Neutrophil (primary cell): ENCODE measurements at regions not wholly inside any gene's neighbourhood (a gene's known extent, or its start where the extent isn't known, plus 50 kb on each side); places are given as distances from the start of the nearest gene placed in this dataset.

Experiments
- H3K27ac ChIP-seq: fragments of 200-600 bp; sonication (generic); 2 replicates; pipeline ENCODE4 v1.5.1; 2016; ENCODE audit warnings: mild to moderate bottlenecking, moderate library complexity
- H3K27me3 ChIP-seq: fragments of 200-600 bp; sonication (generic); 2 replicates; pipeline ENCODE4 v1.6.0; 2016; ENCODE audit warnings: mild to moderate bottlenecking
- H3K36me3 ChIP-seq: fragments of 200-600 bp; sonication (generic); 2 replicates; pipeline ENCODE4 v1.5.1; 2017
- H3K4me1 ChIP-seq, 2 experiments: fragments of 200-600 bp in 1 of 2; sonication (generic) in 1 of 2; 1 replicate in 1 of 2; 2 replicates in 1 of 2; pipeline versions ENCODE4 v1.5.1 to v1.6.1; 2013 to 2016; ENCODE audit warnings: low read depth in 1 of 2, low read length in 1 of 2, mild to moderate bottlenecking in 1 of 2, moderate library complexity in 1 of 2; ENCODE audit not compliant: control insufficient read depth in 1 of 2, insufficient read depth in 1 of 2
- H3K4me3 ChIP-seq, 2 experiments: fragments of 200-600 bp in 1 of 2; sonication (generic) in 1 of 2; 1 replicate in 1 of 2; 2 replicates in 1 of 2; pipeline ENCODE4 v1.5.1; 2013 to 2016; ENCODE audit warnings: low read depth in 1 of 2, low read length in 1 of 2, mild to moderate bottlenecking in 1 of 2, moderate library complexity in 1 of 2
- H3K9me3 ChIP-seq: fragments of 200-600 bp; sonication (generic); 2 replicates; pipeline ENCODE4 v1.5.1; 2016
- TF ChIP-seq, protein P1 (sequence below): fragments of 200-600 bp; sonication (generic); IDR thresholded peaks from 2 replicates; pipeline ENCODE4 v1.5.1; 2016; ENCODE audit warnings: antibody characterized with exemption

DNA sequence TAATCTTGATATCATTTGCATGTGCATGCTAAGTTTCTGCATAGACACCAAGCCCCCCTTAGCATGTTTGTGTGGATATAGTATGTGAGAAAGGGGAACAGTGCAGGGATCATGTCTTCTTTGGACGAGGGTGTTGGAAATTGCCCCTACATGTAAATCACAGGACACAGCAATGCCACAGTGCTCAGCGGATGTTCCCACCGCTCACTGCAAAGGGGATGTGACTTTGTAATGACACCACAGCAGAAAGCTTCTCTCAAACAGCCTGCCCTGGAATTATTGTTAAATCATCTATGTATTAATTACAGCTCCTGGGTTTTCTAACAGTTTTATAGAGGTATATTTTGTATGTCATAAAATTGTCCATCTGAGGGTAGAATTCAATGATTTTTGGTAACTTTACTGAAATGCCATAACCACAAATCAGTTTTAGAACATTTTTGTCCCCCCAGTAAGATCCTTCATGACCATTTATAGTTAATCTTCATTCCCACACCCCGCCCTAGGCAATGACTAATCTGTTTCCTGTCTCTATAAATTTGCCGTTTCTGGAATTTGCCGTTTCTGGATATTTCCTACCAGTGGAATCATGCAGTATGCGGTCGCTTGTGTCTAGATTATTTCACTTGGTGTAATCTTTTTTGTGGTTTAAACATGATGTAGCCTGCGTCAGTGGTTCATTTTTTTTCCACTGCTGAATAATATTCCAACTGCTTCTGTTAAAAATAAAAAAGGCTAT lies 648.5 kb upstream of the WWC1 start:
- Histone ChIP-seq H3K27ac (no peak overlapping the region), H3K4me1 (no peaks in the 10 kb centered on the region), H3K4me3 (no peak overlapping the region), H3K9me3 (no peaks in the 10 kb centered on the region), H3K36me3 (no peaks in the 10 kb centered on the region), H3K27me3 (no peaks in the 10 kb centered on the region)
- TF ChIP-seq, protein P1, sequence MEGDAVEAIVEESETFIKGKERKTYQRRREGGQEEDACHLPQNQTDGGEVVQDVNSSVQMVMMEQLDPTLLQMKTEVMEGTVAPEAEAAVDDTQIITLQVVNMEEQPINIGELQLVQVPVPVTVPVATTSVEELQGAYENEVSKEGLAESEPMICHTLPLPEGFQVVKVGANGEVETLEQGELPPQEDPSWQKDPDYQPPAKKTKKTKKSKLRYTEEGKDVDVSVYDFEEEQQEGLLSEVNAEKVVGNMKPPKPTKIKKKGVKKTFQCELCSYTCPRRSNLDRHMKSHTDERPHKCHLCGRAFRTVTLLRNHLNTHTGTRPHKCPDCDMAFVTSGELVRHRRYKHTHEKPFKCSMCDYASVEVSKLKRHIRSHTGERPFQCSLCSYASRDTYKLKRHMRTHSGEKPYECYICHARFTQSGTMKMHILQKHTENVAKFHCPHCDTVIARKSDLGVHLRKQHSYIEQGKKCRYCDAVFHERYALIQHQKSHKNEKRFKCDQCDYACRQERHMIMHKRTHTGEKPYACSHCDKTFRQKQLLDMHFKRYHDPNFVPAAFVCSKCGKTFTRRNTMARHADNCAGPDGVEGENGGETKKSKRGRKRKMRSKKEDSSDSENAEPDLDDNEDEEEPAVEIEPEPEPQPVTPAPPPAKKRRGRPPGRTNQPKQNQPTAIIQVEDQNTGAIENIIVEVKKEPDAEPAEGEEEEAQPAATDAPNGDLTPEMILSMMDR = no peak

DNA sequence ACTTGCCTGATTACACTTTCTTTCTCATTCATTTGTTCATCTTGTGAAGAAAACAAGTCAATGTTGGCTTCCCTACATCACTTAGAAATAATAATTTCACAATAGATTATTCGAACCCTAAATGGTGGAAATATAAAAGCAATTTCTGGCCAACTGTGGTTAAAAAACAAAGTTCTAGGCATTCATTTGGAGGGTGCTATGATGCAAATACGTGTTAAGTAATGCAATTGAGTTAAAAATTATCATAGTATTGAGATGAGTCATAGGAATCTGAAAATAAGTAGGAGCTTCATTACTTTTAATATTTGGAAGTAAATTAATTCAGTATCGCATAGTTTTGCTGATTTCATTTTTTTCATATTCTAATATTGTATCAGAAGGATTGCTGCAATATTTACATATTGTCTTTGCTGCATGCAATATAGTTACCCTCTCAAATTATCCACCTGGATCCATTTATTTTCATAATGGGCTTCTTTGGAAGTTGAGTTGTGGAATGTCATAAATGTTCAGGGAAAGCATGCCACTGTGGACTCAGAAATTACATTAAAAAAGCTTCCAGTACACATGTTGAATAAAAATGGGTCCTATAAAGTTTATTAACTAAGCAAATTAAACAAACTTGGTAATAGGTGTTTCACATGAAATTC lies 647.7 kb upstream of the WWC1 start:
- H3K27ac ChIP-seq = no peak overlapping the region
- no peaks in the 10 kb centered on the region for H3K9me3 ChIP-seq
- H3K36me3 ChIP-seq = no peaks in the 10 kb centered on the region
- H3K4me1 ChIP-seq = no peaks in the 10 kb centered on the region
- H3K27me3 ChIP-seq = no peaks in the 10 kb centered on the region
- TF ChIP-seq, protein P1 = no peak
- no peak overlapping the region for H3K4me3 ChIP-seq

DNA sequence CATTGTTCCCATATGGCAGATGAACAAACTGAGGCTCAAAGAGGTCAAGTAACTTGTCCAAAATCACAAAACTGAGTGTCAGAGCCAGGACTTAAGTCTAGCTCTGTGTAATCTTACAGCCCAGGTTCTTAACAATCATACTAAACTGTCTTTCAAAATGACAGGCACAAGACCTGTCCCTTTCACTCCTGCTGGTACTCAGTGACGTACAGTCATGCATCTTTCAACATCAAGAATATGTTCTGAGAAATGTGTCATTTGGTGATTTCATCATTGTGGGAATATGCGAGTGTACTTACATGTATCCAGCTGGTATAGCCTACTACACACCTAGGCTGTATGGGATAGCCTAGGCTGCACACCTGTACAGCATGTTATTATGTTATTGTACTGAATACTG lies 646.8 kb upstream of the WWC1 start:
- TF ChIP-seq, protein P1 = no peak
- no peaks in the 10 kb centered on the region for H3K9me3 ChIP-seq
- H3K27ac ChIP-seq = no peak overlapping the region
- H3K4me1 ChIP-seq = no peaks in the 10 kb centered on the region
- H3K4me3 ChIP-seq = no peak overlapping the region
- H3K36me3 ChIP-seq = no peaks in the 10 kb centered on the region
- H3K27me3 ChIP-seq = no peaks in the 10 kb centered on the region

DNA sequence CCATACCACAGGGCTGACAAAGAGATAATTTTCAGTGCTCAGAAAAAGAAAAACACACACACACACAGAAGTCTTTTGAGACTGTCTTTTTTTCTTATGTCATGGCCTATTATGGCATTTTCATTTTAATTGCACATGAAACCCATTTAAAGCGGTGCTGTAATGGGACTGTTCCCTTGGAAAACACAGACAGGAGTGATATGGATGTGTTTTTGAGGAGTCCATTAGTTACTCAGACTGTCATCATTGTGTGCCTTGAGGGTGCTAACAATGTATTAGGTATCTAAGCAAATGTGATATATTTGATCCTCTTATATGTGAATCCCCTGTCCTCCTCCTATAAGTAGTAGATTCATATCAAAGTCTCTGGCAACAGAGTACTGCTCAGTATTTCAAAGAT lies 642.0 kb upstream of the WWC1 start:
- Histone ChIP-seq H3K27ac (no peak overlapping the region), H3K9me3 (no peaks in the 10 kb centered on the region), H3K4me3 (no peak overlapping the region), H3K27me3 (no peaks in the 10 kb centered on the region), H3K4me1 (no peaks in the 10 kb centered on the region), H3K36me3 (no peaks in the 10 kb centered on the region)
- TF ChIP-seq, protein P1 = no peak

DNA sequence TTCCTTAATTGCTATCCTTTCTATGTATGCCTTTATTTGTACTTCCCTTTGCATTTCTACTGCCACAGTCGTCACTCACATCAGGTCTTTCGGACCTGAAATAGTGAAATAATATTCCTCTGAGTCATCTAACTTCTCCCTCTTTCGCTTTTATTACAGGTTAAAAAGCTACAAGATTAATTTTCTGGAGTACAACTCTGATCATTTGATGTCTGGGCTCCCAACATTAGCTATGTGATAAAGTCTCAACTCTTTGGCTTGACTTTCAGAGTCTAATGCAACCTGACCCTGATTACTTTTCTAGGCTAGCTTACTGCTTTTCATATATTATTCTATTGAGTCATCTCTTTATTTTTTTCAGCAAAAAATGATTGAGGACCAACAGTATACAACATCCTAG lies 638.8 kb upstream of the WWC1 start:
- H3K4me1 ChIP-seq = no peaks in the 10 kb centered on the region
- H3K27me3 ChIP-seq = no peaks in the 10 kb centered on the region
- no peak overlapping the region for H3K27ac ChIP-seq
- TF ChIP-seq, protein P1 = no peak
- H3K4me3 ChIP-seq = no peak overlapping the region
- H3K9me3 ChIP-seq = no peaks in the 10 kb centered on the region
- H3K36me3 ChIP-seq = no peaks in the 10 kb centered on the region
